Medulla oblongata (tissue), 1 donor: ENCODE measurements at regions not wholly inside any gene's neighbourhood (a gene's known extent, or its start where the extent isn't known, plus 50 kb on each side); places are given as distances from the start of the nearest gene placed in this dataset.

Experiments
- DNase-seq: peaks from one replicate; pipeline ENCODE4 v3.0.0-alpha.2; 2015; ENCODE audit errors: extremely low spot score

DNA sequence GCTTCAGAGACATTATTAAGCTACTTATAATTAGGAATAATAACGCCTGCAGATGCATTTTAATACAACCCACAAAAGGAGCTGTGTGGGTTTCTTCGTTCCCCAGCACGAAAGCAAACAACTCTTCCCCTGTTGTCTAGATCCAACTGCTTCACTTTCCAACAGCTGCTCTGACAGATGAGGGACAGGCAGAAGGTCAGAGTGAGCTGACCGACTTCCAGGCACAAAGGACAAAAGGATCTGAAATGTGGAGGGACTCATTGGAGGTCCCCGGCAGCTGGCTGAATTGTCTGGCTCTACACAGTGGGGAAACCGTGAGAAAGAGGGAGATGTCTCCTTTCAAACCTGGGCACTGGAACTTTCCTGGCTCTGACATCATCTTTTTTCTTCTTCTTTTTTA lies 79.1 kb upstream of the ALDH1B1 start:
- no peak for DNase-seq

DNA sequence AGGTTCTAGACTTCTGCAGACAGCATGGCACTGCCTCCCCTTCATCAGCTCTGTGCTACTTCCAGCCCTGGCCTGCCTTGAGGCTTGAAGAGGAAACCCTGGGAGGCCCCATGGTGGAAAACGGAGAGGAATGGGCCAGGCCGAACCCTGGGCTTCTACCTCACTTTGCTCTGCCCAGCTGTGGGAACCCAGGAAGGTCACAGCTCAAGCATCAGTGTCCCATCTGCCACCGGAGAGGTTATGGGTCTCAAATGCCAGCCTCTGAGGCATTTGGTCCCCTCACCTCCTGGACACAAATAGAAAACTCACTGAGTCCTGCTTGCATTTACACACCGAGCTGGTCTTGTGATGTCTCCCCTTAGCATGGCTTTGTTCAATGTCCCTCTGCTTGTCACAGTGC lies 80.1 kb upstream of the ALDH1B1 start:
- DNase-seq, result no peak

DNA sequence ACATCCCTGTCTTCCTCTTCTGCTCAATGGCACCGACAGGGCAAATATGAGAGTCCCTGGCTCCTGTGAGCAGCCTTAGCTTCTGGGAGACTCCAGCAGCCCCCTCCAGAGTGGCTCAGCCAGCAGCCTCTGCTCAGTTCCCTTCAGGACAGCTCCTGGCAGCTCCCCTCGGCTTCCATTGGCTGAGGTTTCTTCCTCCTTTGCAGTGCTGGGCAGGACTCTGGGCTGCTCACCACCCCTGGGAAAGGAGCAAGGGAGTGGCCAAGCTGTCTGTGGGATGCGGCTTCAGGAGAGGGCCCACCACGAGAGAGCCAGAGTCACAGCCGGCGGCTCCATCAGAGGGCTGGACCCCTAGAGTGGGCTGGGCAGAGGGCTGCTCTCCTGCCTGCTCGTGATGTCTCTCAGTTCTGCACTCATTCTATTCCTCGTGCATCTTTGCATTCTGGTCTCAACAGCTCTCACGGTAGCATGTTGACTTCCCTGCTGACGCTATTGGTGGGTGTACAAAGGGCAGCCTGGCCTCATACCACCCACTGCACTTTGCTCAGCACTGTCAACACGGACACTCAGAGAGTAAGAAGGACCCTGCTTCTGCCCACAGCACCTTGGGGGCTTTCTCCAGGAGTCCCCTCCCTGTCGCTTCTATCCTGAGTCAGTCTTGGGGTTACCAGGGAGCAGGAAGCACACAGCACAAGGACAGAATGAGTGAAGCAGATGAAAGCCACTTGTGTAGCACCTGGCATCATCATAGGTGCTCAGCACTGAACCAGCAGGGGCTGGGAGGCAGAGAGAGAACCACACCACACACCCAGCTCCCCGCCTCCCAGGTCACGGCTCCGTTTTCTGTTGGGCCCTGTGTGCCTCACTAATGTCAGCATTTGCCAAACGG lies 80.9 kb upstream of the ALDH1B1 start:
- DNase-seq, result no peak

DNA sequence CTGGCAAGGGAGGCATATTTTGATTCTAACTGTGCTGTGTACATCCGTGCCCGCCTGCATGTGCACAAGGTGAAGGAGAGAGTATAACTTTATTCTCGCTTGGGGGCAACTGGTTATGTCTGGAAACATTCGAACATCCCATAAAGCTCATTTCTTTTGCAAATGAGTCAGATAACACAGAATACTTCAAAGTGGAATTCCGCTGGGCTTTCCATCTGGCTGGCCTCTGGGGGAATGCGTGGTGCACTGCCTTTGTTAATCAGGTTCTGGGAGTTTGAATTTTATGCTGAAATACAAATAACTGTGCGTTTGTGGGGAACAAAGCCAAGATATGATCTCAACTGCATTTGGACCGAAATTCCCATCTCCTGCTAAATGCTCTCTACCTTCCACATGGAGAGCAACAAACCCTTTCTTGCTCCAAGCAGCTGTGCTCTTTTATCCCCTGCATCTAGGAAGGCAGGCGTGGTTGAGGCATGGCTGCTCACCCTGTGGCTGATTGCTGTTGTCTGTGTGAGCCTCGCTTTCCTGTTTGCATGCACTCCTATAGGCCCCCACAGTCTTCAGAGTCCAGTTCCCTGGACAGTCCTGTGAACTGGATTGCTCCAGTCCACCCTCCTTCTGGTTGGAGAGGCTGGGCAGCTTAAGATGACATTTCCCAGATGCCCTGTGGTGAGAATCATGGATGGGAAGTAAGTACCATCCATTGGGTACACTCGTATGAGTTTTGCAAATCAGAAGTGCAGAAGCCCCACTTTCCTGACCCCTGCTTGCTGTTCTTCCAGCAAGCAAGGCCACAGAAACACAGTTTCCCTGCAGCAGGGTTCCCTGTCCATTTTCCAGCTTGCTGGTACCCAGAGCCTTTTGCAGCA lies 82.9 kb upstream of the ALDH1B1 start:
- DNase-seq, result no peak

GRCh38 chr9:38308136-38308535 lies 84.4 kb upstream of the ALDH1B1 start:
- no peak for DNase-seq

GRCh38 chr9:38306899-38307298 lies 85.6 kb upstream of the ALDH1B1 start:
- DNase-seq, result no peak

DNA sequence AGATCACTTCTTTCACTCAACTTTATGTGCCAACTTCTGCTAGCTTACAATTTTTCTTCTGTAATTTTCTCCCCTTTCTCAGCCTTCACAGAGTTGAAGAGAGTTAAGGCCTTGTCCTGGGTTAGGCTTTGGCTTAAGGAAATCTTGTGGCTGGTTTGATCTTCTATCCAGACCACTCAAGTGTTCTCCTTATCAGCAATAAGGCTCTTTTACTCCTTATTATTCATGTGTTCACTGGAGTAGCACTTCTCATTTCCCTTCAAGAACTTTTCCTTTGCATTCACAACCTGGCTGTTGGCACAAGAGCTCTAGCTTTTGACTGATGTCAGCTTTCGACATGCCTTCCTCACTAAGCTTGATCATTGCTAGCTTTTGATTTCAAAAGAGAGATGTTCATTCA lies 86.9 kb upstream of the ALDH1B1 start:
- DNase-seq, result no peak

GRCh38 chr9:38301376-38302106 lies 91.0 kb upstream of the ALDH1B1 start:
- DNase-seq, result no peak

GRCh38 chr9:38299856-38300255 lies 92.6 kb upstream of the ALDH1B1 start:
- no peak for DNase-seq

- DNase-seq, result no peak
Measured at GRCh38 chr9:38298904-38299303, 93.6 kb upstream of the ALDH1B1 start.

DNA sequence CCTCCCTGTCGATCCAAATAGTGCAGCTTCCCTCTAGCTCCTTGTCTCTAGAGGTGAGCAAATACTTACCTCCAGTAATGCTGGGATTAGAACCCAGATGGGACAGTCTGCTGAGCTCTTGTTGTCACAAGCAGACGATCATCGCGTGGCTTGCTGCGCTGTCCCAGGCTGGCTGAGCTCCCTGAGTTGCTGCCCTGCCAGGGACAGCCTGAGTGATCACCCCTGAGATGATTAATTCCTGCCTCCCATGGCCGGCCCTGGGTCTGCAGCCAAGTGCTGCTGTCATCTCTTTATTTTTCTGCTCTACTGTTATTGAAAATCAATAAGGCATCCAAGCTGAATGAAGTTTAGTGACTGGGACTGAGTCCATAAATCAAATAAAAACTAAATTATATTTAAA lies 94.0 kb upstream of the ALDH1B1 start:
- DNase-seq, result peak; percentile 23

GRCh38 chr9:38296807-38297206 lies 95.7 kb upstream of the ALDH1B1 start:
- no peak for DNase-seq

GRCh38 chr9:38295764-38296163 lies 96.7 kb upstream of the ALDH1B1 start:
- no peak for DNase-seq

- DNase-seq, result peak; percentile 21
Measured at GRCh38 chr9:38294220-38294960, 98.1 kb upstream of the ALDH1B1 start.

- DNase-seq, result no peak
Measured at GRCh38 chr9:38293022-38293421, 99.5 kb upstream of the ALDH1B1 start.

DNA sequence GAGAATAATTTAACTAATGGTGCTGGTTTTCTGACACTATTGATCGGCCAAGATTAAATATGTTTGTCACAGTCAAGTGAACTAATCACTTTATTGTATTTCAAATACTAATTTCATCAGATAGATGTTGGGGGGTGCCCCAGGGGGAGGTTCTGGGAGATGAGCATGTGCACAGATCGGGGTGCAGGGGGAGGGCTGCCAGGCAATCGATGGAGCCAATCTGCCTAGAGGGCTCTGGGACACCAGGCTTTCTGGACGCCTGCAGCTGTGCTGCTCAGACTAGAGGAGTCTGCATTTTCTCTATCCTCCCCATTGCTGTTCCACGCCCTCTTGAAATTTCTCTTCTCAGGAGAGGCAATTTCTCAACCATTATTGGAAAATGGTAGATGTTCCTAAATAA lies 100.0 kb upstream of the ALDH1B1 start:
- no peak for DNase-seq

DNA sequence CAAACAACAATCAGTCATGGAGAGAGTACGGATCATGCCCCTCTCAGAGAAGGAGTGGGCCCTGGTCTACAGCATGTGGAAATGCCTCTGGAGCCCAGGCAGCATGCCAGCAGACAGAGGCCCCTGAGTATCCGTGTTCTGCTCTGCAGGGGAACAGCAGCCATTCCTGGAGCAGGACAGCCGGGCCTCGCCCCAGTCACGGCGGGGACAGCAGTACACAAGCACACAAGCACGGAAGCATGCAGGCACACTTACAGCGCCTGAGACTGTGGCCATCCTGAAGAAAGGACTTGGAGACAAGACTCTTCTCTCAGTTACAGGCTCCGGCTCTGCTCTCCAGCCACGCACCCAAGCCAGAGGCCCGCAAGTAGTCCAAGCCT lies 102.6 kb upstream of the ALDH1B1 start:
- DNase-seq, result no peak

DNA sequence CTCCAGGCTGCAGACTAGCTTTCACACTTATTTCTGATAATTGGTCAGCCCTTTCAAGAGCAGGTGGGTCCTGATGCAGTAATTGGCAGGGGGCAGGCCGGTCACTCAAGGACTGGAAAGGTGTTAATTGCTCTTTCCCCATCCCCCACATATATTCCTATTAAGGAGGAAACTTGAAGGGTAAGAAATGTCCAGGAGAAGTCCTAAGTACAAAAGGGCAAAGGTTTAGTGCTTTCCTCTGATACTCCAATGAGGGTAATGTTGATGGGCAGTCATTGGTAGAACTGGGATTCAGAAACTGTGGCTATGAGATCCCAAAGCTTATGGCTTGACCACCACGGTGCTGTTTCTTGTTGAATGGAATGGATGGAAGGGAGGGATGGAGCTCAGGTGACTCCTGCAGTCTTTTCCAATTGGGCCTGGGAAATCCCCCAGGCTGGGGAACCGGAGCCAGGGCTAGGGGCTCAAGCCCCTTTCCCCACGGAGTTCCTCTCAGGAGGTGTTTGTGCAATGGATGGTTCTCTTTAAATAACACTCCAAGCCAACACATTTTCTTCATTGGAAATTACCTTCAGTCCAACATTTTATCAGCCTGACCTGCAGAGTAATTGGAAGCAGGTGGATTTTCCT lies 103.2 kb upstream of the ALDH1B1 start:
- DNase-seq, result no peak

DNA sequence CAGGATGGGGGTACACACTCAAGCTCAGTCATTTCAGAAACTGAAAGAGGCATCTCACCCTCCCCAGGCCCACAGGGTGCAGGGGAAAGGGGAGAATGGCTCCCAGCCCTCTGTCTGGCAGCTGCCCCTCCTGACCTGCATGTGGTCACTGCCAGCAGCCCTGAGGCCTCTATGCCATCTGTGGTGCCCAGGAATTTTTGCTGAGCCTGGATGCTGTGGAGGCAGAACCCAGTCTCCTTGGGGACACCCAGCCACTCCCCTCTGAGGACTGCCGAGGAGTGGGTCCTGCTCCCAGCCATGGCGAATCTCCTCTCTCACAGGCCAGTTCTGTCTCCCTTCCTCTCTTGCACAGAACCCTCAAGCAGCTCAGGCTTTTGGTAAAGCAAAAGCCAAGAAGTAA lies 104.0 kb upstream of the ALDH1B1 start:
- DNase-seq, result no peak

DNA sequence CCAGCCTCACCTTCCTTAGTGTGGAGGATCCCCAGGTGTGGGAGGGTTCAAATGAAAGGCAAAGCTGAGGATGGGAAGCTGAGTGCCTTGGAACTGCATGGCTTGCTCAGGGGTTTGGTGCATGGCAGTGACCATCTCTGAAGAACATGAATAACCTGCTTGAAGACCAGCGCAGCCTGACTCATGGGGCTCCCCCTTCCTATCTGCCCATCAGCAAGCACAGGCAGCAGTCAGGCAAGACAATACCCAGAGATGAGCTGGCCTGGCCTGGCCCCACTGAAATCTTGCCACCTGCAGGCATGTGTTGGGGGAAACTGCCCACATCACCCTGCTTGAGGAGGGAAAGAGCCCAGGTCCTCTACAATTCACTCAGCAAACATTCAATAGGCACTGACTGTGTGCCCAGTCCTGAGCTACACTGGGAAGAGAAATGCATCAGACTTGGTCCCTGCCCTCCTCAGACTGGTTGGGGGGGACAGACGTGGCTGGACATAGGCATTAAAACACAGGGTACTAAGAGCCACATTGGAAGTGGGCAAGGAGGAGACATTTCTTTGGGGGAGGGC lies 105.0 kb upstream of the ALDH1B1 start:
- DNase-seq, result no peak

DNA sequence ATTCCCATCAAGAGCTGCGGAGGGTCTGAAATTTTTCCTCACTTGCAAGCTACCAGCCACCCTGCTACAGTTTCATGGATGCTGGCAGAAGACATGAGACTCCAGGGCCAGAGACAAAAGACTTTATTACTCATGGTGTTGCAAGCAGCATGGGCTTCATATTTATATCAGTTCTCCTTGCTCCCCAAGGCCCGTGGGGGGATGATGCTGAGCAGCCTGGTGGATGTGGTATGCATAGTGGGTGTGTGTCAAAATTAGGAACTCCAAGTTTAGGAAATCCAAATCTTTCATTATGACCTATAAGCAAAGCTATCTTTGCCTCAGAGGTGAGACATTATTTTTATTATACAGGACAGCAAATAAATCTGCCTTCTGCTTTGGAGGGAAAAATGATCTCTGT lies 105.7 kb upstream of the ALDH1B1 start:
- no peak for DNase-seq
